H54 (cell line): ENCODE measurements at regions not wholly inside any gene's neighbourhood (a gene's known extent, or its start where the extent isn't known, plus 50 kb on each side); places are given as distances from the start of the nearest gene placed in this dataset.
"Not testable (repeated sequence)": the region's sequence is repeated elsewhere in the genome, so short reads cannot be mapped to it uniquely, and the experiment has no call there.

Source experiments
- DNase-seq: peaks from one replicate; pipeline ENCODE4 v3.0.0; 2011; ENCODE audit warnings: low spot score, mixed read lengths; ENCODE audit not compliant: insufficient read length
- FAIRE-seq: peaks from 3 replicates; lab custom pipeline; 2011; peaks lifted over from hg19 to GRCh38; lab: Jason Lieb, UNC
- POLR2A ChIP-seq: IDR thresholded peaks from 2 replicates; pipeline ENCODE4 v1.6.1; 2011; ENCODE audit warnings: low read depth, mild to moderate bottlenecking, low read length

- DNase-seq (no peak), FAIRE-seq (no peak)
- TF ChIP-seq POLR2A, result no peak
Observed at GRCh38 chr20:47960277-47960676, 175.0 kb upstream of the SULF2 start.

GRCh38 chr20:47957989-47958801, 172.9 kb upstream of the SULF2 start:
- FAIRE-seq, DNase-seq: not testable (repeated sequence)

GRCh38 chr20:47957135-47957534, 171.9 kb upstream of the SULF2 start:
- DNase-seq, result no peak
- FAIRE-seq, result no peak
- no peak for TF ChIP-seq POLR2A

GRCh38 chr20:47956268-47956995, 171.2 kb upstream of the SULF2 start:
- no peak for FAIRE-seq
- no peak for DNase-seq
- no peak for TF ChIP-seq POLR2A

- DNase-seq (no peak), FAIRE-seq (no peak)
- no peak for TF ChIP-seq POLR2A
Observed at GRCh38 chr20:47953471-47953870, 168.2 kb upstream of the SULF2 start.

GRCh38 chr20:47952023-47952564, 166.8 kb upstream of the SULF2 start:
- no peak for TF ChIP-seq POLR2A
- FAIRE-seq (no peak), DNase-seq (no peak)

- no peak for TF ChIP-seq POLR2A
Observed at GRCh38 chr20:47951521-47951971, 166.3 kb upstream of the SULF2 start.

GRCh38 chr20:47950913-47951283, 165.6 kb upstream of the SULF2 start:
- DNase-seq, result no peak
- no peak for TF ChIP-seq POLR2A
- no peak for FAIRE-seq

More at GRCh38 chr20:47951521-47951971, 166.3 kb upstream of the SULF2 start:
- FAIRE-seq (no peak), DNase-seq (no peak)

- no peak for TF ChIP-seq POLR2A
- DNase-seq (no peak), FAIRE-seq (no peak)
Observed at GRCh38 chr20:47950124-47950912, 165.0 kb upstream of the SULF2 start.

- no peak for DNase-seq
- no peak for FAIRE-seq
- TF ChIP-seq POLR2A, result no peak
Observed at GRCh38 chr20:47949230-47949629, 163.9 kb upstream of the SULF2 start.

- no peak for DNase-seq
- FAIRE-seq, result no peak
Observed at GRCh38 chr20:47944682-47945081, 159.4 kb upstream of the SULF2 start.

GRCh38 chr20:47941869-47942268, 156.6 kb upstream of the SULF2 start:
- TF ChIP-seq POLR2A, result no peak
- DNase-seq, result no peak
- no peak for FAIRE-seq

More at GRCh38 chr20:47944682-47945081, 159.4 kb upstream of the SULF2 start:
- TF ChIP-seq POLR2A, result no peak

GRCh38 chr20:47940101-47940813, 155.0 kb upstream of the SULF2 start:
- no peak for TF ChIP-seq POLR2A
- no peak for FAIRE-seq
- no peak for DNase-seq
